ENCODE measurements at regions not wholly inside any gene's neighbourhood (a gene's known extent, or its start where the extent isn't known, plus 50 kb on each side); places are given as distances from the start of the nearest gene placed in this dataset.
A peak's percentile ranks its signal among the peaks of the same experiment; 100 is the strongest.

DNA sequence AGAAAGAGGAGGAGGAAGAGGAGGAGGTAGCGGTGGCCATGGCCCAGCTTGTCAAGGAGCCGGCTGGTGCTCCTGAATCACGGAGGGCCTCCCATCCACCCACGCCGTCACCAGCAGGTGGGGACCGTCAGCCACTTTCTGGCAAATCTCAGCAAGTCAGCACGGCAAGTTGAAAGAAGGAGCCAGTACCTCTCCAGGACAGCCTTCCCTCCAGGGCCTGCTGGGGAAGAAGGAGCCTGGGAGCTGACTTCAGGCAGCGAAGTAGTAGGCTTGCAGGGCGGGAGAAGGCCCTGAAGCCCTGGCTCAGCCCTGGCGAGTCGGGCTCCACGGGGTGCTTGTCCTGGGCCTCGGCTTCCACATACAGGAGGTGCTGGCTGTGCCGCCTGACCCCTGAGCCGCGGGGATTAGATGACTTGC is 99.2 kb upstream of the TRPM1 start:
- H3K27ac ChIP-seq = no peak overlapping the region
- no peak overlapping the region for H3K4me3 ChIP-seq
- DNase-seq (peak; percentile 72 to 85 (median 85)), ATAC-seq (peak; percentile 73 to 83 (median 78))
- H3K27me3 ChIP-seq = no peaks in the 10 kb centered on the region
- TF ChIP-seq, protein P1, sequence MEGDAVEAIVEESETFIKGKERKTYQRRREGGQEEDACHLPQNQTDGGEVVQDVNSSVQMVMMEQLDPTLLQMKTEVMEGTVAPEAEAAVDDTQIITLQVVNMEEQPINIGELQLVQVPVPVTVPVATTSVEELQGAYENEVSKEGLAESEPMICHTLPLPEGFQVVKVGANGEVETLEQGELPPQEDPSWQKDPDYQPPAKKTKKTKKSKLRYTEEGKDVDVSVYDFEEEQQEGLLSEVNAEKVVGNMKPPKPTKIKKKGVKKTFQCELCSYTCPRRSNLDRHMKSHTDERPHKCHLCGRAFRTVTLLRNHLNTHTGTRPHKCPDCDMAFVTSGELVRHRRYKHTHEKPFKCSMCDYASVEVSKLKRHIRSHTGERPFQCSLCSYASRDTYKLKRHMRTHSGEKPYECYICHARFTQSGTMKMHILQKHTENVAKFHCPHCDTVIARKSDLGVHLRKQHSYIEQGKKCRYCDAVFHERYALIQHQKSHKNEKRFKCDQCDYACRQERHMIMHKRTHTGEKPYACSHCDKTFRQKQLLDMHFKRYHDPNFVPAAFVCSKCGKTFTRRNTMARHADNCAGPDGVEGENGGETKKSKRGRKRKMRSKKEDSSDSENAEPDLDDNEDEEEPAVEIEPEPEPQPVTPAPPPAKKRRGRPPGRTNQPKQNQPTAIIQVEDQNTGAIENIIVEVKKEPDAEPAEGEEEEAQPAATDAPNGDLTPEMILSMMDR (IDR thresholded peaks at IDR 0.05) = peak; percentile 35 to 66 (median 60)
- no peak for TF ChIP-seq POLR2A (IDR thresholded peaks at IDR 0.05)
- peaks cover 0 to 15% (median 7%) of the 10 kb centered on the region in 4 donors for H3K4me1 ChIP-seq
- intact Hi-C loops (cut with DNase I) = loop anchor here (5.0 to 10.0 kb wide), 2 partner anchors 284 to 287 kb away; no protein-coding TSS in a partner anchor
- 46% methylated on average over 5 of the region's 16 CpGs for WGBS (ENCODE audit: insufficient coverage, low coverage, low lambda C conversion rate, missing lambda C conversion rate)
- H3K9me3 ChIP-seq = no peaks in the 10 kb centered on the region
- no peaks in the 10 kb centered on the region for H3K36me3 ChIP-seq

DNA sequence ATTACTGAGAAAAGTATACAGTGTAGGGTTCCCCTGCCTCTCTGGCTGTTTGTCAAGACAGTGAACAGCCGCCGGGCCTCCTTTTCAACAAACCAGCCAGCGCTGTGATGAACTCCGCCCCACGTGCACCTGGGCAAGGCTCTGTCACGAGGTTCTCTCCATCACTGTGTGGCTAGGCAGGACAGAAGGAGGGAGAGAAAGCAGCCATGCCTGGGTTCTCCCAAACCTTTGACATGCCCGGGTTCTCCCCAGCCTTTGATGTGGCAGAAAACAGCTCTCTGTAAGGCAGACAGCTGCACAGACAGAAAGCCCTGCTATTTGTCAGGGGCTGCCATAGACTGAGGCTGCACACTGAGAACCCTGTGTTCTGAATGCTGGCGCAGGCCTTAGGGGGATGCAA is 101.4 kb upstream of the TRPM1 start:
- no CpG with 5 or more reads among the region's 8 CpGs for WGBS (ENCODE audit: insufficient coverage, low coverage, low lambda C conversion rate, missing lambda C conversion rate)
- TF ChIP-seq POLR2A (IDR thresholded peaks at IDR 0.05) = no peak
- TF ChIP-seq, protein P1 (IDR thresholded peaks at IDR 0.05) = no peak
- intact Hi-C loops (cut with DNase I) = loop anchor here (5.0 to 10.0 kb wide), 2 partner anchors 282 to 284 kb away; no protein-coding TSS in a partner anchor
- Histone ChIP-seq H3K27ac (peak overlapping the region in 1 of 3 donors; percentile 56), H3K27me3 (no peaks in the 10 kb centered on the region), H3K4me1 (peaks cover 0 to 15% (median 7%) of the 10 kb centered on the region in 4 donors), H3K36me3 (no peaks in the 10 kb centered on the region), H3K9me3 (no peaks in the 10 kb centered on the region), H3K4me3 (no peak overlapping the region)
- peak in 2 of 4 donors; percentile 5 to 6 for ATAC-seq
- DNase-seq = peak in 1 of 3 donors; percentile 67

DNA sequence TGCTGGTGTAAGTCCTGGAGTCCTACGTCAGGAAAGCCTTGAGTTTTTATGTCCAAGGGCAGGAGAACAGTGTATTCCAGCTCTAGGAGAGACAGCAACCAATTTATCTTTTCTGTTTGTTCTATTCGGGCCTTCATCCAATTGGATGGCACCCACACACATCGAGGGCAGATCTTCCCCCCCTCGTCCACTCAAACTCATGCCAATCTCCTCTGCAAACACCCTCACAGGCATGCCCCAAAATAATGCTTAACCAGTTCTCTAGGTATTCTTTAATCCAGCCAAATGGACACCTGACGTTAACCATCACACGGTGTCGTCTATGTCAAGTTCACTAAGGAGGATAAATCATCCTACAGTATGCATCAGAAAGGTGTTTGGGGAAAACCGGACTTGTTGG is 102.5 kb upstream of the TRPM1 start:
- intact Hi-C loops (cut with DNase I) = loop anchor here (5.0 to 10.0 kb wide), 2 partner anchors 281 to 283 kb away; no protein-coding TSS in a partner anchor
- ATAC-seq = peak; percentile 81 to 88 (median 83)
- Histone ChIP-seq H3K27ac (peak overlapping the region in 2 of 3 donors; percentile 34 to 56), H3K4me1 (peaks cover 0 to 15% (median 7%) of the 10 kb centered on the region in 4 donors), H3K36me3 (no peaks in the 10 kb centered on the region), H3K9me3 (no peaks in the 10 kb centered on the region), H3K4me3 (no peak overlapping the region), H3K27me3 (no peaks in the 10 kb centered on the region)
- peak in 1 of 3 donors; percentile 88 for DNase-seq
- TF ChIP-seq, protein P1 (IDR thresholded peaks at IDR 0.05) = no peak
- no peak for TF ChIP-seq POLR2A (IDR thresholded peaks at IDR 0.05)
- 30% methylated on average over 8 of the region's 8 CpGs for WGBS (ENCODE audit: insufficient coverage, low coverage, low lambda C conversion rate, missing lambda C conversion rate)

DNA sequence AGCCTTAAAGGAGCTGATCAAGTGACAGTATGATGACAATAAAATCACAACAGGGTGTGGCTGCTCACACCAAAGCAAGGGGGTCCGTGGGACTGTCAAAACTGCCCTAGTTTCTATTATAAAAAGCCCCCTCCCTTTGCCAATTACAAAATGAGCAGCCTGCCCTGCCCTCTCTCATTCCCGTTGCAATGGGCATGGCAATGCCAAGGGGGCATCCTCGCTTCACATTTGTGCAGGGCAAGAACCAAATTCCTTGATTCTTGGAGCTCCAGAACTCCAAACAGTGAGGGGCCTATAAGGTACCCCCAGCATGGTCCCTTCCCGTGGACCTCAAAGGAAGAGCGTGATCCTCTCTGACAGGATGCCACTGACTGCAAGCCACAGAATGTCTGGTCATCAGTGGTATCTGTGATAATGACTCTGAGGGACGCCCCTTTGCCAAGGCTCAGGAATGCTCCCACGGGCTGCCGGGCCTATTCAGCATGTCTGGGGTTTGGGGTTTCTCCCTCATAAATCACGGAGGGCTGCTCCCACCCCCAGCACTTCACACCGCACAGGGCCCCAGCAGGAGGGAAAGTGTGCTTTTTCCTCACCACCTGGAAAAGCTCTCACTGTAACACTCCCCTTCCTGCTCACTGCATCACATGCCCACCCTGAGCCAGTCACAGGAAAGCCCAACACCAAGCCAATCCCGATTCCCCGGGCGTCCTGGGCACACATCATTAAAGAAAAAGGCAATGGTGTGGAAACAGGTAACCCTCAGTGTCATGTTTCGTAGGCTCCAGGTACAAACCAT is 105.1 kb upstream of the TRPM1 start:
- intact Hi-C loops (cut with DNase I) = loop anchor here in 1 of 2 donors (10.0 kb wide), 1 partner anchor 278 kb away; no protein-coding TSS in a partner anchor
- Histone ChIP-seq H3K9me3 (peaks cover 0 to 4% (median 0%) of the 10 kb centered on the region in 4 donors), H3K27ac (no peak overlapping the region), H3K27me3 (no peaks in the 10 kb centered on the region), H3K4me1 (peaks cover 0 to 15% (median 7%) of the 10 kb centered on the region in 4 donors), H3K4me3 (no peak overlapping the region), H3K36me3 (no peaks in the 10 kb centered on the region)
- TF ChIP-seq, protein P1 (IDR thresholded peaks at IDR 0.05) = peak in 1 of 4 donors; percentile 7
- TF ChIP-seq POLR2A (IDR thresholded peaks at IDR 0.05) = no peak
- no peak for ATAC-seq
- 72% methylated on average over 7 of the region's 14 CpGs for WGBS (ENCODE audit: insufficient coverage, low coverage, low lambda C conversion rate, missing lambda C conversion rate)
- peak in 1 of 3 donors; percentile 37 for DNase-seq

Measured in right lobe of liver (tissue), 6 donors.